Activated CD4-positive, alpha-beta T cell treated with anti-CD3 and anti-CD28 coated beads, Interleukin-2, amount 50 U/mL, for 48 hours (primary cell): ENCODE measurements at regions not wholly inside any gene's neighbourhood (a gene's known extent, or its start where the extent isn't known, plus 50 kb on each side); places are given as distances from the start of the nearest gene placed in this dataset.

Source experiments
- DNase-seq, 2 experiments: peaks; one replicate each; pipeline ENCODE4 v3.0.0-alpha.2; 2020

DNA sequence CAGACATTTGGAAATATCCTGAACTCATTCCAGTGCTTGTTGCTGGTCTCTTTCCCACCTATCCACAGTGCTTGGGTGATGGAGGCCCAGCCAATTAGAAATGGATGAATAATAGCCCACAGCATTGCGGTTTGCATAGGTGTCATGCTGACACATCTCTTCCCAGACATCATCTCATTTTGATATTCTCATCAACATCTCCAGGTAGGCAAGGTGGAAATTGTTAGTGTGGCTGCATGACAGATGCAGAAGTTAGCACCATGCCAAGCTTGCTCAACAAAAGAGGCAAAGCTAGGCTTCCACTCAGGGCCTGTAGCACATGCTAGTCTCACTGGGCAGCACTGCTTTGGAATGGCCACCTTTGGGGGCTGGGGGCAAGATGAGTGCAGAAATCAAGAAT is 1118.9 kb downstream of the VRK1 start:
- DNase-seq: no peak

DNA sequence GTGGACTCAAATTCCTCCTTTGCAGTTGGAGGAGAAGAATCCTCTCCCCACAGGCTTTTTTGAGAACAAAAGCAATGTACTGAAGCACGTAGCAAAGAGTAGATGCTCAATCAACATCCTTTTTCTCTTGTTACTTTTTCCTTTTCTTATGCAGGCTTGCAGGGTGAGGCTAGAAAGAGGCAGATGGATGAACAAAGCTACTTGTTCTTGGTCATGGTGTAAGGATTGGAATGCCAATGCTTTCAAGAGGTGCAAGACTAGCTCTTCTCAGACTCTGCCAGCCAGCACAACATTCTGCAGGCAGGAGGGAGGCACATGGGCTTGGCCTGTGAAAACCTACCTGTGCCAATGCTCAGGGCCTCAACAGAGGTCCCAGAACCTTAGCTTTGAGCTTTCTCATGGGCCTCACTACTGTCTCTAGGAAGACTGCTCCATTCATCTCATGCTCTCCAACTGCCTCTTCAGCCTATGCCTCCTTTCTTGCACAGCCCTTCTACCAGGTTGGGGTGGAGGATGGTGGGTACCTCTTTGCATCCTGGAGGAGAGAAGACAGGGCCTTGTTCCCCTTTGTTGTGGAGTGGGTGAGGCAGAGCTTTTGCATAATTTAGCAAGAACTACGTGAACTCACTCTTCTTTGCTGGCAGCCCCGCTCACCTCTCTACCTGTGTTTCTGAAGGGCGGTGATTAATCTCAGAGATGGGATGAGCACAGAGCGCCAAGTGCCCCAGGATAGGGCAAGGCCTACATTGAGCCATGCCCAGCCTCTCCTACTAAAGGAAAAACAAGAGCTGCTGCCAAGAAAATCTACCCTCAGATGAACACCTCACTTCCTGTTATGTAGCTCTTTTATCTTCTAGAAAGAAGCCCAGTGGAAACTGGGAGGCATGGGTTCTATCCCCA is 1119.7 kb downstream of the VRK1 start:
- DNase-seq: peak in 1 of 2 experiments; percentile 4

DNA sequence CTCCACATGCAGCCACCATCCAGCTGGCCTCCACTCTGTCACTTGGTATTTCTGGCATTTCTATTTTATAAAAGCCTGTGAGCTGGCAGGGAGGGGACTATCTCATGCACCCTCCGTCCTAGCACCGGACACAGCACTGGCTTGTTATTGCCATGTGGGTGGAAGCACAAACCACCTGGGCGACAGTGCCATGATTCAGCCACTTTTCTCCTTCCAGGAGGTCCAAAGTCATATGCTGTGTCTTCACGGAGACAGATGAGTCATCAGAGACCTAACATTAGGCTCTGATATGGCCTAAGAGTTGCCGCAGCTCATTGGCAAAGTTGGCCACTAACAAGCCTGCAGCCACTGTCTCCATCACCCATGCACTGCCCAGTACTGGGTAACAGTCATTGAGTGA is 1123.0 kb downstream of the VRK1 start:
- DNase-seq: no peak

DNA sequence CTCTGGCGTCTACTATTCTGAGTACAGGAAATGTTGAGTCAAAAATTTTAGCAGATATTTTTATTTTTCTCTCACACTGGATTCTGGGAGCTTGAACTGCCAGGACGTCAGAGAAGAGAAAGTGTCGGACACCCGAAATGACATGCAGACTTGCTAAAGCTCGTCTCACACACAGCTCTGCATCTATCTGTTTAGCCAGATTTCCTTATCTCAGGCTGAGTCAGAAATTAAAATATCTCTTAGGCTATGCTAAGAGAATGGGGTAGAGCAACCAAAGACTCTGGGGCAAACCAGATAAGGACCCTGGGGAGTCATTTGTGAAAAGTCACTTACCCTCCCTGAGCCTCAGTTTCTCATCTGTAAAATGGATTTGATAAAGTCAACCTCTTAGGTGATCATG is 1124.1 kb downstream of the VRK1 start:
- DNase-seq: no peak

DNA sequence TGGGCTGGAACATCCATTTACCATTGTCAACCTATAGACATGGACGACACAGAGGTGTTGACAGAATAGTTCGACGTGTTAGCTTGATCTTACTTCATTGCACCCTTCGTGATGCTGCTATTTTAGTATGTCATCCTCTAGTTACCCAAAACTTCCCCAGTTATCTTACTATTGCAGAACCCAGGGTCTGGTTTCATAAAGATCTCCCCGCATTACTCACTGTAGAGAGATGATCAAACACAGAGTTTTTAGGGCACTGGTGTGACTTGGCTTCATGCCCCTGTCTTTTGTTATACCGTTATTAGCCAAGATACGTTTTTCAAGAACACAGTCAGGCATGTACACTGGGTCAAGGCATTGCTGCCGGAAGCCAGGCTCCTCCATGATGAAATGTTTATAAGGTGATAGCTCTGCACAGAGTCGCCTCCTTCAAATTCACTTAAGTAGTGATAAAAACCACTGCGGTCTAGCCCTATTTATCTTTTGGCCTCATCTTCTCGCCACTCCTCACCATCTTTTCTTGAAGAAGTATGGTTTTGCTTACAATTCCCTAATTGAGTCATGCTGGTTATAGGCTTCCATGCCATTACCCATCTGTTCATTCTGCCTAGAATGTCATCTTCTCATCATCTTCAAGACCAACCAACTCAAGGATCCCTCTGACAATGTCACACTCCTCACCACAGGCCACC is 1127.9 kb downstream of the VRK1 start:
- peak in 1 of 2 experiments; percentile 7 for DNase-seq

DNA sequence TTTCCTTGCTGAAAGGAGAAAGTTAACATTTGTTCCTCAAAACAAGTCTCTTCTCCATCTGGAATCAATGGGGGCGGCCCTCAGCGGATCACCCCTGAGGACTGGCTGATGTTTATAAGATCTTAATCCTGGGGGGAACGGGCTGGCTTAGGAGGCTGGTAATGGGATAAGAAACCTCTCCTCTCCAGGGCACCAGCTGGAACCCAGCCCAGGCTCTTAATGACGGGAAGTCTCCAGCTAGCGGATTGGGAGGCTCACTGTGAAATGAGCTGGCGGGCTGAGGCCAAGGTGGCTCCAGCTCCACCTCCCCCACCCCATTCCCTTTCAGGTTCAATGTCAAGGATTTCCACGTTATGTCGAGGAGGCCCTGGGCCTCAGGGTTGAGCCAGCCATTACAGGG is 1133.0 kb downstream of the VRK1 start:
- DNase-seq: no peak

DNA sequence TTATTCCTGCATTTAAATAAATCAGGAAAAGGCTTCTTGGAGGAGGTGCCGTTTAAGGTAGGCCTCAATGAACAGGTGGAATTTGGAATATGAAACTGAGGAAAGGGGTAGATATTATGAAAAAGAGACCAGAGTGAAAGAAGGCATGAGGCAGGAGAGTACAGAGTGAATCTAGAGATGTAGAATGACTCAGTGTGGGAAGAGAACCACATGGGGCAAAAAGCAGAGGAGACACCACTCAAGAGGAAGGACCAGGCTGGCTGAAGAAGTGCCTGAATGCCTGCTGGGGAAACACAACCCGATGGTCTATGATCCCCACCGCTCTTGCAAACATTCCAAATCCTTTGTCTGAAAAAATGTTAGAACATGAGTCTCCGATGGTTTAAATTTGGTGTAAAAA is 1134.1 kb downstream of the VRK1 start:
- DNase-seq: no peak

DNA sequence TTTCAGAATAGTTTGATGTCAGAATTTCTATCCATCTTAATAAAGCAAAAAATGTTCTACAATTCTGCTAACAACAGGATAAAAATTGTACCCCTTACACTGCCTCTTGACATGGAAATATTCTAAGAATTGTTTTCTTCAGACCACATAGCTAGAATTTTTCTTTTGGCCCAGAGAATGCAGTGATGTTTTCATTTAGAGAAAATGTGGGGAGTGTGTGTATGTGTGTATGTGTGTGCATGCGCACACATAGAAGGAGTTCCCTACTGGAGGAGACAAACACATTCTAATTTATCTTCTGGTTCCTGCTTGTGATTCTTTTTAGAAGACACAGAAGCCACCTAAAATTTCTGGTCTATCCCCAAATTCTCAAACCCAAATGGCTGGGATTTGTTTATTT is 1145.7 kb downstream of the VRK1 start:
- DNase-seq: no peak

DNA sequence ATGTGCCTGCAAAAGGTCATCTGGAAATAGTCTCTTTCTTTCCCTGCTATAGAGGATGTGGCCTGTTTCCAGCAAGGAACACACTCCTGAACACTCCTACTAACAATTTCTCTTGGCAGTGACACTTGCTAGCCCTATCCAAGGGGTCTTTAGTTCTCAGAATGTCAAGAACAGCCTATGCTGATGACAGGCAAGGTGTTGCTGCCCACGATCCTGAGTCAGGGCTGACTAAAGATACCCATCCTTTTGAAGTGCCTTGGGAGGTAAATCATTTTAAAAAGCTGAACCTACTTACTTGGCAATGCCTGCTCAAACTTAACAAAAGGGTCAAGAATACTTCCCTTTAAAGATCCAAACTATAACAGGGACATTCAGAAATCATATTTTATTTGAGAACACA is 1146.4 kb downstream of the VRK1 start:
- peak; percentile 13 to 30 for DNase-seq

DNA sequence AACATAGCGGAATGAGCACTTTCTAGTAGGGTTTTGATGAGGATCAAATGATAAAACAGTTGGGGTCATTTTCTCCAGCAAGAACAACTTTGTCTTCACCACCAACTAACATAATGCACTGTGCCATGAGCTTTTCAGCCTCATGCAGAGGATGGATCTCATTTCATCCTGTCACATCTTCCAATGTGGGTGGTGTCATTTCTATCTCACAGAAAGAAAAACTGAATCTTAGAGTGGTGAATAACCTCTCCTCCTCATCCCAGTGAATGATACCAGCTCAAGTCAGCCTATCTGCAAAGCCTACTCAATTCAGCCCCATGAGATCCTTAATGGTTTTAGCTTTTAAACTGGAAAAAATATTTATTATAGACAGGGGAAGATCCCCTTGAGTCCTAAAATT is 1147.2 kb downstream of the VRK1 start:
- DNase-seq: no peak

DNA sequence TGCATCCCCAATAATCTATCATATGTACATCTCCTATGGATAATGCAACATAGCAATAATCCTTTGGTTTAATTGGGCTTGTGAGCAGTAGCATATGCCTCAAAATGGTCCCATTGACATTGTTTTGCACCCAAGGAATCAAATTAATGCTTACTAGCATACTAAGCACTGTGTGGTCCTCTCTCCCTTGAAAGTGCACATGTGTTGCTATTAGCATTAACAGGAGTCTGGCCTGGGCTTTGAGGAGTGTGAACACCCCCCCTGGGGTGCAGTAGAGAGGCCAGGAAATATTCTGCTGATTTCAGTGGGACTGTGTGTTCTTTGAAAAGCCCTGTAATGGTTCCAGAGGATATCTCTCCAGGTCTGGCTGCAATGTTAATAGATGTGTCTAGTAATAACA is 1148.4 kb downstream of the VRK1 start:
- DNase-seq: no peak

DNA sequence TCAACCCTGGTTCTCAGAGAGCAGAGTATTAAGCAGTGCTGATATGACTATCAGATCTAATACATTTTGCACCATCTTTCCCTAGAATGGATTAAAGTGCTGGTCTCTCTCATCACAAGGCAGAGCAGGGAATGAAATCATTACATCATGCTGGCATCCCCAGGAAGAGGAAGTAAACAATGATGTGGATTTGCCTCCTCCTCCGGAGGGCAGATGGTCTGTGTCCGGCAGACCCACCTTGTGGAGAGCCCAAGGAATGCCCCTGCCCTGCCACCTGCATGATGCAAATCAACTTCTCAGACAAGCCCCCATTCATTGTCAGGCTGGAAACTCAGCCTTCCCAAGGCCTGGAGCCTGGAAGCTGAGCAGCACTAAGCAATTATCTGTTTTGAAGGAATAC is 1149.1 kb downstream of the VRK1 start:
- no peak for DNase-seq

DNA sequence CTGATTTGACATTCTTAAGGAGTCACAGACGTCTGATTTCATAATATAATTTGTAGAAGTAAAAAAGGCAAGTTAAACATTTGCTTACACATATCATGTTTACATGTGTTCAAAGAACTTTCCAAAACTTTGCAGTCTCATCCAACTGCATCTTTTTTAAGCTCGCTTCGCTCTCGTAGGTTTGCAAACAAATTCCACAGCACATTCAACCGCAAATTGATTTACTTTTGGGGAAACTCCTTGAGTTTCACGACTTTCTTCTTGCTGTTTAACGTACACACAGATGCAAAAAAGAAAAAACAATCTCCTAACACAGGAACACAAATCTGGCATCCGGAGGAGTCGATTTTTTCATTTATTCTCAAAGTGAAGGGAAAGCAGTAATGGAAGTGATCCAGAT is 1149.5 kb downstream of the VRK1 start:
- no peak for DNase-seq

DNA sequence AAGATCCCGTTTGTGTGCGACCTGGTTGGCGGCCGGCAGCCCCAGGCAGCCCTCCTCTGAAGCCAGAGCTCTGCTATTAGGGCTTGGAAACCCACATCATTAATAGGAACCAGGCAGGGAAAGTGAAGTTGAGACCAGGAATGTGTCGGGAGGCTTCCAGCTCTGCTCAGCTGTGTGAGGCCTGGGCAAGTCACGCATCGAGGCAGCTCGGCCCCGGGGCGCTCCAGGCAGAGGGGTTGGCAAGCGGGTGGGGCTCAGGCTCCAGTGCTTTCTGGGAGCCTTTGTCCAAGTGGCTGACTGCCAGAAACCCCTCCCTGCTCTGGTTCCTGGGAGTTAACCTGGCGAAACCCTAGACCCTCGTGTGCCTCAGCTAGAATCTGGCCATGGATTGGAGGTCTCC is 1151.7 kb downstream of the VRK1 start:
- DNase-seq: no peak

DNA sequence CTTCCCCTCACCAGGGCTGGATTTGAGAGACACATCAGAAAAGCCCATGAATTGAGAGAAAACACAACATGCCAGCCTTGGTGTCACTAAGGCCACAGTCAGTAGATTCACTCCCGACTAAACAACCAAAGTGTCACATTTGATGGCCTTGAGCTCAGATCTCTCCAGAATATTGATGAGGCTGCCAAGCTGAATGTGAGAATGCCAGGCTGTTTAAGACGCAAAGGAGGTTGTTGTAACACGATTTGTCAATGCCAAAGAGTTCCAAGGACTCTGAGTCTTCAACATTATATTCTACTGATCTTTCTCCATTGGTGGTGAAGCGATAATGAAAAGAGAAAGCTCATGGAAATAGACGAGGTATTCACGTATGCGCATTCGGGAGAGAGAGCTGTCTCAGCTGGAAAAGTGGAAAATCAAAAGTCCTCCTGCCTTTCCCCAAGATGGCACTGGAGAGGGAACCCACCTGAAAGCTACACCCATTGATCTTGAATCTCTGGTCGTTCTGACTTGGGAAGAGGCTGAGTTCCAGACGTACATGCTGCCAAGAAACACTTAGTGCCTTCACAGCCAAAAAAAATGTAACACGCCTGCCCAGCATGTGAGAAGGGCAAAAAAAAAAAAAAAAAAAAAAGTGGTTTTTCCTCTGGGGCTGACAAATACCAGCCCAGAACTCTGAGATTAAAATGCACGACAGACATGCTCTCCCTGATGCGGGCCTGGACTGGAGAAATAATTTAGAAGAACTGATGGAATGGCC is 1159.6 kb downstream of the VRK1 start:
- DNase-seq: no peak

DNA sequence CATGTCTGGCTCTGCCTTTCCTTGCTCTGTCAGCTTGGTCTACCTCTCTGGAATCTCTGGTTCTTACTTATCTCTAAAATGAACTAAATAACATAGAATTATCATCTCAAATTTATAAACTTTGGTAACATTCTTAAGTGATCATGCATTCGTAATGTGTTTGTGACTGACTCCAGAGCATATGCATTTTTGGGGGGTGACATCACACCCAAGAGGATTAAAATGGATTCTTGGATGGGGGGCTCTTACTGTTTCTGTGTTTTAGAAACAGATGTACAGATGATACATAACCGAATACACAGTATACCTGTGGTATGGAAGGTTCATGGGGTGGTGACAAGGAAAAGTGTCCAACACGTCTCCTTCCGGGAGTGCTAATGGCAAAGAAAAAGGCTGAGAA is 1162.1 kb downstream of the VRK1 start:
- DNase-seq: no peak

DNA sequence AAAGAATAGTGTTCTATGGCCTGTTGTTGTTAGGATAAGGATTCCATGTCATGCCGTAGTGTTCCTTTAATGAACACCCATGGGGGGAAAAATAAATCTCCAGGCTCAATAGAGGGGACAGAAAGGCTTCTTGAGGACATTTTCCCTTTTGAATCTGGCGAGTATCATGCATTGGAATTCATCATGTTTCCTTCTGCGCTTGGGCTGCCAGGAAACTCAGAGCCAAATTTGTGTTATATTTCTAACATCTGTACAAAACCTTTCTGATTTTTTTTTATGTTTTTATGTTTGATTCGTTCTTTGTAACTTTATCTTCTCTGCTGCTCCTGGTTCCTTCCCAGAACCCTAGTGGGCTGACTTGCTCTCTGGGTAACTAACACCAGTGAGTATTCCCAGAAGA is 1163.3 kb downstream of the VRK1 start:
- DNase-seq: no peak

DNA sequence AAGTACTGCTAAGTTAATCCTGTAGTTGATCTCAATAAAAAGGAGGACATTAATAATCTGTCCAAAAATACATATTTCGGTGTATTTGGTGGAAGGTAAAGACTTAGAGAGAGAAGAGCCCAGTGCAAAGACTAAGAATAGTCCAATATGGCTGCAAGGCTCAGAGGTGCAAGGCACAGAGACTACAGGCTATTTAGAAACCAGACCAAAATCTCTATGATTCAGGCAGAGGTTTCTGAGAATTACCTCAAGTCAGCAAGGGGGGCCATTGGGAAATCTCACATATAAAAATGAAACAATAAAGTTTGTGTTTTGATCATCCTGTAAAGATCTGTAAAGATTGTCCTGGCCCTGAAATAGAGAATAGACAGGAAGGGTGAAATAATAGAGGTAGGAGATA is 1173.0 kb downstream of the VRK1 start:
- no peak for DNase-seq

DNA sequence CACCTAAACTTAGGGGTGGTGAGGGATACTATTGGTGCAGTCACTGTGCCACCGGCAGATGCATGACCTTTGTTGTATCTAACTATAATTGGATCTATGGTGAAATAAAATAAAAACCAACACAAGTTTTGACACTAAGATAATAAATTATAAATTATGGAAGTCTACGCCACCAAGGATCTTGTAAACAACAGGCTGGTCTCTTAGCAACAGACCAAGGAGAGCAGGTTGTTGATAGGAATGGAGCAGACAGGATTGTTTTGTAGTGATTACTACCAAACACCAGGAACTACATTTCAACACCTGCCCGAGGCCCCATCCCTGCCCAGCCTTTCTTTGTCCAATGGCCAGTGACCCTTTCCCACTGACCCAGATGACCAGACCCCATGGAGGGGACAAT is 1178.0 kb downstream of the VRK1 start:
- no peak for DNase-seq

DNA sequence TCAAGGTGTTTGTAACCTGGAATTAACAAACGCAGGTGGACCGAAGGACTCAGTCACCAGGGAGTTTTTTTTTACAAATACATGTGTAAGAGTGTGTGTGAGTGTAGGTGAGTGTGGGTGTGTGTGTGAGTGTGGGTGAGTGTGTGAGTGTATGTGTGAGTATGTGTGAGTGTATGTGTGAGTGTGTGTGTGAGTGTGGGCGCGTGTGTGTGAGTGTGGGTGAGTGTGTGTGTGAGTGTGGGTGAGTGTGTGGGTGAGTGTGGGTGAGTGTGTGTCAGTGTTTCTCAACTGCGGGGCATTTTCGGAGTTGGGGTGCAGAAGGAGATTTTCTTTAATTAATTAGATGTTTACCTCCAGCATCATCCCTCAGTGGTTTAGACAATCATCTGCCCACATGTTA is 1178.8 kb downstream of the VRK1 start:
- no peak for DNase-seq

DNA sequence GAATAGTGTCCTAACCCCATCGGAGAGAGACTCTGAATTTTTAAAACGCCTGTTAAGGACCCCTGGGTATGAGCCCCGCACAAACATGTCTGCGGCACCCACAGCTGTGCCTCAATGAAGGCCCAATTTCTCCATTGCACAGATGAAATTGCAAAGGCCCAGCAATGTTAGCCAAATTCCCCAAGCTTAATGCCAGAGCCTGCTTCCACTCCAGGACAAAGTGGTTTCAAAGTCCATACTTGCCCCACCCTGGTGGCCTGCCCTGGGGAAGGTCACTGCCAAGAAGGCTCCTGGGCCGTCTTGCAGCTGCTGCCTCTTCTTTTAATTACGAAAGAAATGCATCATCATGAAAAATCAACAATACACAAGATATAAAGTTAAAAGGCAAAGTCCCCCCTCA is 1179.7 kb downstream of the VRK1 start:
- peak; percentile 22 to 34 for DNase-seq

DNA sequence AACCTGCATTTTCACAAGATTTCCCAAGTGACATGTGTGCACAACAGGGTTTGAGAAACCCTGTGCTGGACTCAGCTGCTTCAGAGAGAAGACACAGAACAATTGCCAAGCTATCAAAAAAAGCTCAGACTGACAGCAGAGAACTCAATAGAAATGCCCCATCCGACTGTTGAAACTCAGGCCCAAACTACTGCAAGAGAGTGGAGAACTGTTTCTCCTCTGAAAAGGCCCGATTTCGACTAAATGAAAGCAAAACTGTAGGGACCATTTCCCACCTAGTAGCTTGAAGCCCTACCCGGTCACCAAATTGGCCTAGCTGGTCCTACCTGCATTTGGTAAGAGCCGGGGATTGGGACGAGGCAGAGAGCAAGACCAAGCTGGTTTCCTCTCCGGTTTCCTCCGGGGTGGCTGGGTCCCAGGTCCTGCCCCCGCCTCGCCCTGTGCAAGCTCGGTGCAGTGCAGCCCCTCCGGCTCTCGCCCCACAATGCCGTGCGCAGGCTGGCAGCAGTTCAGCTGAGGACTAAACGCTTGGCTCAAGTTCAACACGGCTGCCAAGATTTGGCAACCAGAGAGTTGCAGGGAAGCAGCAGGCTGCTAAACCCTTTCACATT is 1180.6 kb downstream of the VRK1 start:
- DNase-seq: peak; percentile 78 to 84

DNA sequence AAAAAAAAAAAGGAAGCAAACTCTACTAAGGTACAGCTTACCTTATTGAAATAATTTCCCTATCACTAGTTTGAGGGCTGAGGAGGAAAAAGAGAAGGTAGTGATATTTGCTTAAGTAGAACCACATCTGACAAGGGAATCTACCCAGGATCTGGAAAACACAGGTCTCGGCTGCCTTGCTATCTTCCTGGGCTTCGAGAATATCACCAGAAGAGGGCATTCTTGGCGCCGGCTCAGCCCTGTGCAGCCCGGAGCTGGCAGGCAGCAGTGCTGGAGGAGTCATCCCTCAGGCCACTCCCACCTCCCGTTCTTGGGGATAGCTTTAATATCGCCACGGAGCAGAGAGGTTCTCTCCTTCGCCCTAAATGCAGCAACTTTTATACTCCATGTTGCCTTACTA is 1181.2 kb downstream of the VRK1 start:
- DNase-seq: peak; percentile 85 to 88
